Erythroblast (primary cell): ENCODE measurements at regions not wholly inside any gene's neighbourhood (a gene's known extent, or its start where the extent isn't known, plus 50 kb on each side); places are given as distances from the start of the nearest gene placed in this dataset.

ENCODE experiments used
- GATA1 ChIP-seq: IDR thresholded peaks from 2 replicates; pipeline ENCODE4 v1.6.1; 2011; ENCODE audit warnings: low read depth, mild to moderate bottlenecking, control low read depth, low read length, moderate library complexity
- POLR2A ChIP-seq: IDR thresholded peaks from 2 replicates; pipeline ENCODE4 v1.6.1; 2011; ENCODE audit warnings: mild to moderate bottlenecking, low read length

DNA sequence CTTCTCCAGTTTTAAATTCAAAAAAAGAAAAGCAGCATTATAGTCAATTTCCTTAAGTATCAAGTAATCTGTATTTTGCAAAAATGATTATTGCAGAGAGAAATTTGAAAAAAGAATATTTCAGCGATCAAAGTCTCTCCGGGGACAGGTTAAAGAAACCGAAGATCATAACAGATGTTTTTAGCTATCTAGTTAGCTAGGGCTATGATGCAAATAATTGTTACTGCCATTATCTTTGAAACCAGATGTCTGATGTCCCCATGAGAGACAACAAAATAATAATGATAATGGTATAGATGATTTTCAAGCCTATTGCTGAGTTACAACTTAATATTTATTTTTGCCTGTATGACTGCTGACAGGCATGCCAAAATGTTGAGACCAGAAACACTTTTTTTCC lies 1326.0 kb downstream of the PLA2G4A start:
- TF ChIP-seq POLR2A (no peak), GATA1 (no peak)
